Left lung (tissue), 4 donors: ENCODE measurements at regions not wholly inside any gene's neighbourhood (a gene's known extent, or its start where the extent isn't known, plus 50 kb on each side); places are given as distances from the start of the nearest gene placed in this dataset.

Source experiments
- ATAC-seq: fragments of 200-7000 bp; cut with Tn5 transposase; one replicate; pipeline ENCODE4 v1.9.1; 2020; ENCODE audit warnings: moderate library complexity
- DNase-seq, 4 donors: peaks; one replicate each; pipeline ENCODE4 v3.0.0-alpha.2; 2013 to 2020
- H3K27ac ChIP-seq, 2 donors: fragments of 200-600 bp; sonication (generic) in 1 of 2; one replicate each; pipeline versions ENCODE4 v1.5.0 to v1.8.0; 2020 to 2021
- H3K27me3 ChIP-seq, 2 donors: fragments of 200-600 bp; sonication (generic) in 1 of 2; one replicate each; pipeline versions ENCODE4 v1.5.0 to v1.8.0; 2020 to 2021
- H3K36me3 ChIP-seq, 2 donors: fragments of 200-600 bp; sonication (generic) in 1 of 2; one replicate each; pipeline versions ENCODE4 v1.5.0 to v1.8.0; 2020 to 2021
- H3K4me1 ChIP-seq, 2 donors: fragments of 200-600 bp; one replicate each; pipeline ENCODE4 v1.8.0; 2021
- H3K4me3 ChIP-seq, 2 donors: fragments of 200-600 bp; sonication (generic) in 1 of 2; one replicate each; pipeline versions ENCODE4 v1.5.0 to v1.8.0; 2020 to 2021; ENCODE audit warnings: mild to moderate bottlenecking in 1 of 2
- H3K9me3 ChIP-seq, 2 donors: fragments of 200-600 bp; sonication (generic) in 1 of 2; one replicate each; pipeline versions ENCODE4 v1.5.0 to v1.8.0; 2020 to 2021
- CTCF ChIP-seq, 2 donors: fragments of 200-600 bp; sonication (generic) in 1 of 2; IDR thresholded peaks; one replicate each; pipeline versions ENCODE4 v1.5.0 to v1.8.0; 2021; ENCODE audit warnings: antibody characterized with exemption in 2 of 2
- intact Hi-C, 2 donors: fragments of 100-400 bp; cut with DNase I; formaldehyde crosslinking; loops; one replicate each; pipeline versions ENCODE4 v1.11.2 to v1.14.2; 2022
- donor health status: DM: no; HTN: yes; CAD: no.
- donor health status: DM: no; HTN: no; CAD: no.

DNA sequence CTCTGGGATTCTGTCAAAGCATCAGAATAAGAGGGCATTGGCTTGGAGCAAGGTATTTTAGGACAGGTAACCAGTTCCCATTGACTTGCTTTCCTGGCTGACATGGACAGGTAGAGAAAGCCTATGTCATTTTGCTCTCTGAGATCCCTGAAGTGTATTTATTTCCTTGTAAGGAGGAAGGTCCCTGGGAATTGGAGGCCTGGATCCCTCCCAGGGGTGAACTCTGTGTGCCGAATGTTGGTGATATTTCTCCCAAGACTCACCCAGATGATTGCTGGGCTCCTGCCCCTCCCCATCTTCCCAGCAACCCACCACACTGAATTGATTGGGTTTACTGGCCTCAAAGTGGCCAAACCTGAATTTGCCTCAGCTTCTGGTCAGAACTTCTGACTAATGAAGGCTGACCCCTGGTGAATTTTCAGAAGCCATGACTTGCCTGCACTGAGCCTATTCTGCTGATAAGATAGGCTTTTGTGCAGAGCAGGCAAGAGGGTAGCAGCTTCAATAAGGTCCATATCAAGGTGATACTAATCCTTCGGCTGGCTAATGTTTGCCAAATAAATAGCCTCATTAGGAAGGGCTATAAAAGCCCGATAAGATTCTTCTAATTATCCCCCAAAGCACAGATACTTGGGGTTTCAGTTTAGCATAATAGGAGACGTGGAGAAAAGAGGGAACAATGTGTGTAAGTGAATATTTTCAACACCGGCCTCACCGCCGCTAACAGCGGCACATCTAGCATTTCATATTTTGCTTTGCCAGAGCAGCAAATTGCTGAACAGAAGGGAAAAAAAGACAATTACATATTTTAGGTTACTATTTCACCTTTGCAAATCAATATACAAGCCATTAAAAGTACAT, 152.9 kb upstream of the PITX1 start:
- intact Hi-C loops: no loop called here
- ATAC-seq (no peak), DNase-seq (no peak)
- no peak for TF ChIP-seq CTCF (IDR thresholded peaks at IDR 0.05)
- Histone ChIP-seq H3K36me3 (no peaks in the 10 kb centered on the region), H3K27ac (no peak overlapping the region), H3K27me3 (peaks cover 33 to 59% of the 10 kb centered on the region in 2 donors), H3K4me3 (no peak overlapping the region), H3K9me3 (no peaks in the 10 kb centered on the region), H3K4me1 (peaks cover 3 to 9% of the 10 kb centered on the region in 2 donors)

DNA sequence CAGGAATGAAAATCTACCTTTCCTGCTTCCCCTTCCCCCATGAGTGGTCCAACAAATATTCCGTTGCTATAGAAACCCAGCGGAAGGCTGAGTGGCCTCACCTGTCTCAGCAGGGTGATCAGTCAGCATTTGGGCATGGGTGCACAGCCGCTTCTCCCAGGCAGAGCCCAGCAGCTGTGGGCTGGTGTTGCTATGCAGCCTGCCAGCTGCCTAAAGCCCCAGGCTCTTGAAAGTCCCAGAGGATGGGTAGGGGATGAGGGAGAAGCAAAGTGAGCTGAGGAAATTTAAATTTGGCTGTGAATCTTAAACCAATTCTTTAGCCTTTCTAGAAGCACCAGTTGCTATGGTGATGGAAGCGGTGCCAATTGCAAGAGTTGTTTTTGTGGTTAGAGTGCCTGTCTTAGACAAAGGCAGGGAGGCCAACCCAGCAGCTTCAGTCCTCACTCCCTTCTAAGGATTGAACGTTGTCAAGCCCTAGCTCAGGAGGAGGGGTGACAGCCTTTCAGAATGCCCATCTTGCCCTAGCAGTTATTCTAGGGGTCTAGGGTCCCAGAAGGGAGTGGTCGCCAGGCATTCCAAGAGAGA, 151.5 kb upstream of the PITX1 start:
- peaks cover 20 to 46% of the 10 kb centered on the region in 2 donors for H3K27me3 ChIP-seq
- H3K9me3 ChIP-seq: no peaks in the 10 kb centered on the region
- no peak overlapping the region for H3K27ac ChIP-seq
- no peaks in the 10 kb centered on the region for H3K4me1 ChIP-seq
- no peak overlapping the region for H3K4me3 ChIP-seq
- intact Hi-C loops: no loop called here
- no peak for TF ChIP-seq CTCF (IDR thresholded peaks at IDR 0.05)
- no peaks in the 10 kb centered on the region for H3K36me3 ChIP-seq
- DNase-seq (peak in 1 of 4 donors; percentile 22), ATAC-seq (no peak)

- H3K36me3 ChIP-seq: no peaks in the 10 kb centered on the region
- intact Hi-C loops: no loop called here
- H3K27me3 ChIP-seq: peaks cover 13 to 37% of the 10 kb centered on the region in 2 donors
- TF ChIP-seq CTCF (IDR thresholded peaks at IDR 0.05): no peak
- no peaks in the 10 kb centered on the region for H3K4me1 ChIP-seq
- DNase-seq (no peak), ATAC-seq (no peak)
- H3K9me3 ChIP-seq: no peaks in the 10 kb centered on the region
- H3K27ac ChIP-seq: no peak overlapping the region
- no peak overlapping the region for H3K4me3 ChIP-seq
Measured at GRCh38 chr5:135184646-135185045, 150.6 kb upstream of the PITX1 start.

DNA sequence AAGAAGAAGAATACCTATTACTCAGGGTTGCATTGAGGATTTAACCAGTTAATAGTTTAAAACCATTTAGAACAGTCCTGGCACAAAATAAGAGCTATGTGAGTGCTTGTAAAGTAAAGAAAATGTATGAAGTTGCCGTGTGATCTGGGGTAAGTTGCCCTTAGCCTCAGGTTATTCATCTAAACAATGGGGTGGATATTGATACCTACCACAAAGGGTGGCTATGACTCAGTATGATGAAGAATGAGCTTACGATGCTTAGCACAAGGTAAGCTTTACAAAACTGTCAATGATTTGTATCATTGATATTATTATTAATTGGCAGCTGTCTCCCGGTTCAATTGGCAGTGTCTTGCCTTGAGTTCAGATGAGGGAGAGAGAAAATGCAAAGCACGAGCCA, 149.4 kb upstream of the PITX1 start:
- intact Hi-C loops: no loop called here
- Histone ChIP-seq H3K9me3 (no peaks in the 10 kb centered on the region), H3K36me3 (no peaks in the 10 kb centered on the region), H3K4me3 (no peak overlapping the region), H3K27ac (no peak overlapping the region), H3K27me3 (peaks cover 4 to 33% of the 10 kb centered on the region in 2 donors), H3K4me1 (no peaks in the 10 kb centered on the region)
- no peak for TF ChIP-seq CTCF (IDR thresholded peaks at IDR 0.05)
- ATAC-seq: no peak
- no peak for DNase-seq

- intact Hi-C loops: no loop called here
- Histone ChIP-seq H3K36me3 (no peaks in the 10 kb centered on the region), H3K27ac (no peak overlapping the region), H3K4me3 (no peak overlapping the region), H3K27me3 (peaks cover 1 to 25% of the 10 kb centered on the region in 2 donors), H3K4me1 (no peaks in the 10 kb centered on the region), H3K9me3 (no peaks in the 10 kb centered on the region)
- DNase-seq (no peak), ATAC-seq (no peak)
- no peak for TF ChIP-seq CTCF (IDR thresholded peaks at IDR 0.05)
Measured at GRCh38 chr5:135182675-135183074, 148.6 kb upstream of the PITX1 start.
